HEK293T (cell line): ENCODE measurements at regions not wholly inside any gene's neighbourhood (a gene's known extent, or its start where the extent isn't known, plus 50 kb on each side); places are given as distances from the start of the nearest gene placed in this dataset.

Source experiments
- BHLHE40 ChIP-seq: fragments of 450-650 bp; IDR thresholded peaks from 2 replicates; pipeline ENCODE4 v1.6.1; 2016; ENCODE audit warnings: mild to moderate bottlenecking, moderate library complexity, borderline replicate concordance
- CTBP1 ChIP-seq: fragments of 450-650 bp; IDR thresholded peaks from 2 replicates; pipeline ENCODE4 v1.6.1; 2016; ENCODE audit warnings: borderline replicate concordance
- FOXM1 ChIP-seq: fragments of 450-650 bp; IDR thresholded peaks from 2 replicates; pipeline ENCODE4 v1.6.1; 2017; ENCODE audit warnings: mild to moderate bottlenecking, borderline replicate concordance
- HDGF ChIP-seq: fragments of 450-650 bp; IDR thresholded peaks from 2 replicates; pipeline ENCODE4 v1.6.1; 2017; ENCODE audit warnings: antibody characterized with exemption, borderline replicate concordance
- NFRKB ChIP-seq: fragments of 450-650 bp; IDR thresholded peaks from 2 replicates; pipeline ENCODE4 v1.6.1; 2016; ENCODE audit warnings: mild to moderate bottlenecking, moderate library complexity
- PKNOX1 ChIP-seq: fragments of 450-650 bp; IDR thresholded peaks from 2 replicates; pipeline ENCODE4 v1.6.1; 2016
- SP1 ChIP-seq: fragments of 450-650 bp; IDR thresholded peaks from 2 replicates; pipeline ENCODE4 v1.6.1; 2017
- TARDBP ChIP-seq: fragments of 450-650 bp; IDR thresholded peaks from 2 replicates; pipeline ENCODE4 v1.6.1; 2016

GRCh38 chr13:38542601-38543000 lies 144.3 kb upstream of the FREM2 start:
- TF ChIP-seq SP1 (no peak), FOXM1 (no peak), CTBP1 (no peak), BHLHE40 (no peak), HDGF (no peak), PKNOX1 (no peak), TARDBP (no peak), NFRKB (no peak)
